WTC11 (cell line): ENCODE measurements at regions not wholly inside any gene's neighbourhood (a gene's known extent, or its start where the extent isn't known, plus 50 kb on each side); places are given as distances from the start of the nearest gene placed in this dataset.

Experiments
- ATAC-seq: fragments of 200-7000 bp; cut with Tn5 transposase; 2 replicates; pipeline ENCODE4 v1.10.0; 2021; ENCODE audit warnings: mild to moderate bottlenecking, moderate library complexity
- CTCF ChIA-PET: fragments of 300-600 bp; sonication (Branson Sonifier 250); formaldehyde crosslinking; loops from one replicate; lab custom pipeline; 2021; ENCODE audit warnings: antibody characterized with exemption; lab: Charles Lee
- POLR2A ChIA-PET: fragments of 350-600 bp; sonication (Branson Sonifier 250); formaldehyde crosslinking; loops from one replicate; lab custom pipeline; 2021; ENCODE audit warnings: antibody characterized with exemption; lab: Charles Lee
- DNase-seq: peaks from one replicate; pipeline ENCODE4 v3.0.0; 2021; ENCODE audit warnings: low spot score
- H3K27ac Mint-ChIP-seq: 2 replicates; pipeline ENCODE4 v1.8.0; 2021; ENCODE audit warnings: mixed read lengths
- H3K27me3 Mint-ChIP-seq: 2 replicates; pipeline ENCODE4 v1.8.0; 2021; ENCODE audit warnings: low read depth, mild to moderate bottlenecking, moderate library complexity, mixed read lengths
- H3K36me3 Mint-ChIP-seq: 2 replicates; pipeline ENCODE4 v1.8.0; 2021; ENCODE audit warnings: mixed read lengths
- H3K4me1 Mint-ChIP-seq: 2 replicates; pipeline ENCODE4 v1.8.0; 2022; ENCODE audit warnings: mixed read lengths
- H3K4me3 Mint-ChIP-seq: 2 replicates; pipeline ENCODE4 v1.8.0; 2021; ENCODE audit warnings: mild to moderate bottlenecking, moderate library complexity, mixed read lengths
- H3K9me3 Mint-ChIP-seq: 2 replicates; pipeline ENCODE4 v1.8.0; 2021; ENCODE audit warnings: mixed read lengths
- ATF2 ChIP-seq: sonication (generic); formaldehyde crosslinking; IDR thresholded peaks from 2 replicates; pipeline ENCODE4 v1.8.1; 2022; ENCODE audit warnings: low read depth, missing genetic modification reagents, borderline replicate concordance
- CBFB ChIP-seq: sonication (generic); formaldehyde crosslinking; IDR thresholded peaks from 2 replicates; pipeline ENCODE4 v1.8.1; 2022; ENCODE audit warnings: mild to moderate bottlenecking, low read depth, missing genetic modification reagents
- ESRRA ChIP-seq: sonication (generic); formaldehyde crosslinking; IDR thresholded peaks from 2 replicates; pipeline ENCODE4 v1.8.1; 2022; ENCODE audit warnings: mild to moderate bottlenecking, missing genetic modification reagents, borderline replicate concordance
- FOXJ3 ChIP-seq: sonication (generic); formaldehyde crosslinking; IDR thresholded peaks from 2 replicates; pipeline ENCODE4 v1.9.0; 2021; ENCODE audit warnings: missing genetic modification reagents, mild to moderate bottlenecking, borderline replicate concordance
- FOXP1 ChIP-seq: sonication (generic); formaldehyde crosslinking; IDR thresholded peaks from 2 replicates; pipeline ENCODE4 v1.8.0; 2022; ENCODE audit warnings: missing genetic modification reagents, mild to moderate bottlenecking, moderate library complexity, borderline replicate concordance
- GRHL2 ChIP-seq: fragments of 250-450 bp; sonication (Bioruptor Pico); IDR thresholded peaks from 2 replicates; pipeline ENCODE4 v1.8.0; 2022; ENCODE audit warnings: mild to moderate bottlenecking, moderate library complexity; ENCODE audit not compliant: insufficient replicate concordance, severe bottlenecking
- GTF2I ChIP-seq: fragments of 250-450 bp; sonication (Bioruptor Pico); conservative IDR thresholded peaks from 2 replicates; pipeline ENCODE4 v1.4.0; 2021; ENCODE audit warnings: mild to moderate bottlenecking
- JUN ChIP-seq: sonication (generic); formaldehyde crosslinking; IDR thresholded peaks from 2 replicates; pipeline ENCODE4 v1.8.0; 2023; ENCODE audit warnings: mild to moderate bottlenecking, missing genetic modification reagents
- MLX ChIP-seq: sonication (generic); formaldehyde crosslinking; IDR thresholded peaks from 2 replicates; pipeline ENCODE4 v1.8.1; 2023; ENCODE audit warnings: mild to moderate bottlenecking, missing genetic modification reagents, moderate library complexity
- NFATC4 ChIP-seq: fragments of 250-450 bp; sonication (Bioruptor Pico); IDR thresholded peaks from 2 replicates; pipeline ENCODE4 v1.9.0; 2021; ENCODE audit warnings: mild to moderate bottlenecking
- NFYB ChIP-seq: sonication (generic); formaldehyde crosslinking; conservative IDR thresholded peaks from 2 replicates; pipeline ENCODE4 v1.8.0; 2022; ENCODE audit warnings: low read depth, missing genetic modification reagents
- NR2C2 ChIP-seq: sonication (generic); formaldehyde crosslinking; IDR thresholded peaks from 2 replicates; pipeline ENCODE4 v1.8.0; 2022; ENCODE audit warnings: mild to moderate bottlenecking, missing genetic modification reagents
- OVOL2 ChIP-seq: fragments of 250-450 bp; sonication (Bioruptor Pico); IDR thresholded peaks from 2 replicates; pipeline ENCODE4 v1.9.0; 2021; ENCODE audit warnings: mild to moderate bottlenecking, borderline replicate concordance
- RELA ChIP-seq: sonication (generic); formaldehyde crosslinking; IDR thresholded peaks from 2 replicates; pipeline ENCODE4 v1.8.1; 2022; ENCODE audit warnings: missing genetic modification reagents, mild to moderate bottlenecking, borderline replicate concordance
- RORB ChIP-seq: fragments of 250-450 bp; sonication (Bioruptor Pico); IDR thresholded peaks from 2 replicates; pipeline ENCODE4 v1.9.0; 2021; ENCODE audit warnings: mild to moderate bottlenecking
- SOX15 ChIP-seq: fragments of 250-450 bp; sonication (Bioruptor Pico); IDR thresholded peaks from 2 replicates; pipeline ENCODE4 v1.9.0; 2021; ENCODE audit warnings: mild to moderate bottlenecking
- STAT6 ChIP-seq: sonication (generic); formaldehyde crosslinking; conservative IDR thresholded peaks from 2 replicates; pipeline ENCODE4 v1.8.1; 2023; ENCODE audit warnings: mild to moderate bottlenecking, low read depth, missing genetic modification reagents, moderate library complexity
- ZNF317 ChIP-seq: sonication (generic); formaldehyde crosslinking; IDR thresholded peaks from 2 replicates; pipeline ENCODE4 v1.8.1; 2023; ENCODE audit warnings: low read depth, mild to moderate bottlenecking, moderate library complexity, missing genetic modification reagents, borderline replicate concordance
- ZNF396 ChIP-seq: fragments of 250-450 bp; sonication (Bioruptor Pico); IDR thresholded peaks from 2 replicates; pipeline ENCODE4 v1.8.0; 2021; ENCODE audit warnings: mild to moderate bottlenecking, moderate library complexity, borderline replicate concordance
- ZNF416 ChIP-seq: fragments of 250-450 bp; sonication (Bioruptor Pico); IDR thresholded peaks from 2 replicates; pipeline ENCODE4 v1.9.0; 2021; ENCODE audit warnings: mild to moderate bottlenecking, inconsistent platforms
- TF ChIP-seq, protein P1 (sequence below): sonication (generic); formaldehyde crosslinking; IDR thresholded peaks from 2 replicates; pipeline ENCODE4 v1.8.0; 2023; ENCODE audit warnings: mild to moderate bottlenecking, missing genetic modification reagents

DNA sequence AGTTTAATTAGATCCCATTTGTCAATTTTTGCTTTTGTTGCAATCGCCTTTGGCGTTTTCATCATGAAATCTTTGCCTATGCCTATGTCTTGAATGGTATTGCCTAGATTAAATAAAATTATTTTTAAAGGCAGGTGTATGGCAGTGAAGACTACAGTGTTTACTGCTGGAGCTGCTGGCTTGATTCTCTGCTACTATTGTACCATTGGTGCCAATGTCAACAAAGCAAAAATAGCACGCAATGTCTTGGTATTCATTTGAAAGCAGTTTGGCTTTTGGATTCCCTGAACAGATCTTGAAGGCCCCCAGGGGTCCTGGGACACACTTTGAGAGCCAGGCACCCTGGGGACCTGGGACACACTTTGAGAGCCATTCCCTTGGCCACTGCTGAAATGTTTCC, 125.4 kb upstream of the ACKR3 start:
- peaks cover 2% of the 10 kb centered on the region; the same call in 1 of the 2 replicates for H3K27me3 Mint-ChIP-seq
- TF ChIP-seq SOX15 (no peak), JUN (CRISPR knock-in tag) (no peak), MLX (no peak), GTF2I (CRISPR knock-in tag) (no peak), RORB (CRISPR knock-in tag) (no peak), ATF2 (CRISPR knock-in tag) (no peak), OVOL2 (CRISPR knock-in tag) (no peak), ZNF317 (CRISPR knock-in tag) (no peak), ZNF416 (CRISPR knock-in tag) (no peak), RELA (CRISPR knock-in tag) (no peak), CBFB (CRISPR knock-in tag) (no peak)
- ChIA-PET POLR2A (no interaction called here), CTCF (no interaction called here)
- ATAC-seq (no peak), DNase-seq (no peak)
- peaks cover 14% of the 10 kb centered on the region for H3K9me3 Mint-ChIP-seq
- H3K4me3 Mint-ChIP-seq: no peak overlapping the region
- H3K4me1 Mint-ChIP-seq: peaks cover 12% of the 10 kb centered on the region
- H3K36me3 Mint-ChIP-seq: no peaks in the 10 kb centered on the region
- no peak overlapping the region for H3K27ac Mint-ChIP-seq

- peaks cover 14% of the 10 kb centered on the region for H3K9me3 Mint-ChIP-seq
- CTCF ChIA-PET: no interaction called here
- H3K4me1 Mint-ChIP-seq: peaks cover 4% of the 10 kb centered on the region
- H3K36me3 Mint-ChIP-seq: no peaks in the 10 kb centered on the region
- H3K4me3 Mint-ChIP-seq: no peak overlapping the region
- ATAC-seq (no peak), DNase-seq (no peak)
- TF ChIP-seq ZNF416 (CRISPR knock-in tag) (no peak), ESRRA (CRISPR knock-in tag) (no peak), NR2C2 (CRISPR knock-in tag) (no peak), ZNF396 (CRISPR knock-in tag) (no peak), ZNF317 (CRISPR knock-in tag) (no peak), STAT6 (no peak), NFYB (CRISPR knock-in tag) (no peak), FOXJ3 (no peak), GRHL2 (CRISPR knock-in tag) (no peak), NFATC4 (CRISPR knock-in tag) (no peak), FOXP1 (CRISPR knock-in tag) (no peak)
- TF ChIP-seq, protein P1, sequence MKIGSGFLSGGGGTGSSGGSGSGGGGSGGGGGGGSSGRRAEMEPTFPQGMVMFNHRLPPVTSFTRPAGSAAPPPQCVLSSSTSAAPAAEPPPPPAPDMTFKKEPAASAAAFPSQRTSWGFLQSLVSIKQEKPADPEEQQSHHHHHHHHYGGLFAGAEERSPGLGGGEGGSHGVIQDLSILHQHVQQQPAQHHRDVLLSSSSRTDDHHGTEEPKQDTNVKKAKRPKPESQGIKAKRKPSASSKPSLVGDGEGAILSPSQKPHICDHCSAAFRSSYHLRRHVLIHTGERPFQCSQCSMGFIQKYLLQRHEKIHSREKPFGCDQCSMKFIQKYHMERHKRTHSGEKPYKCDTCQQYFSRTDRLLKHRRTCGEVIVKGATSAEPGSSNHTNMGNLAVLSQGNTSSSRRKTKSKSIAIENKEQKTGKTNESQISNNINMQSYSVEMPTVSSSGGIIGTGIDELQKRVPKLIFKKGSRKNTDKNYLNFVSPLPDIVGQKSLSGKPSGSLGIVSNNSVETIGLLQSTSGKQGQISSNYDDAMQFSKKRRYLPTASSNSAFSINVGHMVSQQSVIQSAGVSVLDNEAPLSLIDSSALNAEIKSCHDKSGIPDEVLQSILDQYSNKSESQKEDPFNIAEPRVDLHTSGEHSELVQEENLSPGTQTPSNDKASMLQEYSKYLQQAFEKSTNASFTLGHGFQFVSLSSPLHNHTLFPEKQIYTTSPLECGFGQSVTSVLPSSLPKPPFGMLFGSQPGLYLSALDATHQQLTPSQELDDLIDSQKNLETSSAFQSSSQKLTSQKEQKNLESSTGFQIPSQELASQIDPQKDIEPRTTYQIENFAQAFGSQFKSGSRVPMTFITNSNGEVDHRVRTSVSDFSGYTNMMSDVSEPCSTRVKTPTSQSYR: no peak
- POLR2A ChIA-PET: no interaction called here
- H3K27ac Mint-ChIP-seq: no peak overlapping the region
- peaks cover 2% of the 10 kb centered on the region; the same call in 1 of the 2 replicates for H3K27me3 Mint-ChIP-seq
Observed at GRCh38 chr2:236445678-236446077, 123.9 kb upstream of the ACKR3 start.
